GM12878 (cell line): ENCODE measurements at regions not wholly inside any gene's neighbourhood (a gene's known extent, or its start where the extent isn't known, plus 50 kb on each side); places are given as distances from the start of the nearest gene placed in this dataset.

ENCODE experiments used
- ATAC-seq: fragments of 200-7000 bp; cut with Tn5 transposase; 3 replicates; pipeline ENCODE4 v1.9.1; 2020; ENCODE audit warnings: mild to moderate bottlenecking, moderate library complexity
- BruUV-seq: library from RNA; stranded (reverse); fragments of 400-500 nt; replicated peaks from 2 replicates; lab custom pipeline; 2021; lab: Mats Ljungman, UMichigan
- CTCF ChIA-PET: fragments of 300-600 bp; sonication (Branson Sonifier 250); formaldehyde crosslinking; extraction: SDS; loops from one replicate; lab custom pipeline; 2021; ENCODE audit warnings: inconsistent platforms; lab: Yijun Ruan, JAX
- POLR2A ChIA-PET: fragments of 350-600 bp; formaldehyde crosslinking; extraction: SDS; loops from one replicate; lab custom pipeline; 2021; ENCODE audit warnings: inconsistent platforms; lab: Charles Lee
- RAD21 ChIA-PET: fragments of 300-600 bp; sonication (Branson Sonifier 250); formaldehyde crosslinking; loops from one replicate; lab custom pipeline; 2023; ENCODE audit warnings: antibody characterized with exemption; ENCODE audit not compliant: unreplicated experiment; lab: Charles Lee
- SMC1A ChIA-PET: fragments of 300-600 bp; sonication (Branson Sonifier 250); formaldehyde crosslinking; loops from one replicate; lab custom pipeline; 2023; ENCODE audit not compliant: unreplicated experiment, uncharacterized antibody; lab: Charles Lee
- DNase-seq: peaks from one replicate; pipeline ENCODE4 v3.0.0-alpha.2; 2011; ENCODE audit warnings: low read depth, low spot score
- FAIRE-seq: peaks from 3 replicates; lab custom pipeline; 2011; peaks lifted over from hg19 to GRCh38; lab: Jason Lieb, UNC
- H2AFZ ChIP-seq: 2 replicates; pipeline ENCODE4 v1.6.0; 2011; ENCODE audit warnings: low read depth, low read length, control low read depth; ENCODE audit not compliant: control insufficient read depth
- H3K27ac ChIP-seq: 2 replicates; pipeline ENCODE4 v1.5.1; 2011; ENCODE audit warnings: control low read depth; ENCODE audit not compliant: control insufficient read depth, insufficient read depth
- H3K27me3 ChIP-seq, 2 experiments: replicated peaks in 1 of 2; 2 replicates each; pipeline versions ENCODE4 v1.6.0 to v1.6.1; 2011; ENCODE audit warnings: low read length in 1 of 2; ENCODE audit not compliant: control insufficient read depth in 2 of 2, insufficient read depth in 2 of 2
- H3K36me3 ChIP-seq, 2 experiments: 2 replicates each; pipeline ENCODE4 v1.5.1; 2011; ENCODE audit warnings: low read length in 1 of 2; ENCODE audit not compliant: control insufficient read depth in 2 of 2, insufficient read depth in 2 of 2
- H3K4me1 ChIP-seq: 2 replicates; pipeline ENCODE4 v1.6.1; 2011; ENCODE audit warnings: mild to moderate bottlenecking, low read length, moderate library complexity, mixed read lengths; ENCODE audit not compliant: control insufficient read depth, insufficient read depth
- H3K4me2 ChIP-seq: 2 replicates; pipeline ENCODE4 v1.6.0; 2011; ENCODE audit warnings: control low read depth; ENCODE audit not compliant: control insufficient read depth, insufficient read depth
- H3K4me3 ChIP-seq: fragments of 200-600 bp; sonication (generic); 2 replicates; pipeline ENCODE4 v1.5.1; 2016
- H3K79me2 ChIP-seq: 2 replicates; pipeline ENCODE4 v1.6.0; 2011; ENCODE audit warnings: low read length; ENCODE audit not compliant: control insufficient read depth, insufficient read depth
- H3K9ac ChIP-seq: 2 replicates; pipeline ENCODE4 v1.8.0; 2011; ENCODE audit warnings: low read length, control low read depth, mixed read lengths; ENCODE audit not compliant: control insufficient read depth, insufficient read depth
- H3K9me3 ChIP-seq: replicated peaks from 3 replicates; pipeline ENCODE4 v1.5.1; 2011; ENCODE audit warnings: mild to moderate bottlenecking, low read length; ENCODE audit not compliant: control insufficient read depth, insufficient read depth
- H4K20me1 ChIP-seq: 2 replicates; pipeline ENCODE4 v1.6.0; 2011; ENCODE audit not compliant: control insufficient read depth, insufficient read depth
- BRCA1 ChIP-seq: IDR thresholded peaks from 2 replicates; pipeline ENCODE4 v1.6.1; 2011; ENCODE audit warnings: low read depth, low read length, improper control_type of control experiment
- CHD1 ChIP-seq: IDR thresholded peaks from 2 replicates; pipeline ENCODE4 v1.6.1; 2012; ENCODE audit warnings: low read depth, low read length, improper control_type of control experiment
- CREM ChIP-seq: IDR thresholded peaks from 2 replicates; pipeline ENCODE4 v1.6.1; 2014; ENCODE audit warnings: antibody characterized with exemption, low read depth
- FOS ChIP-seq: IDR thresholded peaks from 3 replicates; pipeline ENCODE4 v1.6.1; 2011; ENCODE audit warnings: borderline replicate concordance; ENCODE audit not compliant: insufficient read length; ENCODE audit errors: extremely low read depth
- JUND ChIP-seq: IDR thresholded peaks from 2 replicates; pipeline ENCODE4 v1.6.1; 2012; ENCODE audit warnings: low read depth, mild to moderate bottlenecking, low read length, improper control_type of control experiment, moderate library complexity
- MYC ChIP-seq: IDR thresholded peaks from 2 replicates; pipeline ENCODE4 v1.6.1; 2011; ENCODE audit warnings: mild to moderate bottlenecking, low read length, moderate library complexity, inconsistent platforms; ENCODE audit not compliant: insufficient read depth, insufficient replicate concordance, insufficient read length, severe bottlenecking
- NFYA ChIP-seq: IDR thresholded peaks from 2 replicates; pipeline ENCODE4 v1.6.1; 2011; ENCODE audit warnings: low read depth, mild to moderate bottlenecking, low read length, improper control_type of control experiment, borderline replicate concordance
- NRF1 ChIP-seq: conservative IDR thresholded peaks from 2 replicates; pipeline ENCODE4 v1.6.1; 2011; ENCODE audit warnings: mild to moderate bottlenecking, low read depth, low read length, improper control_type of control experiment
- POLR2AphosphoS5 ChIP-seq: IDR thresholded peaks from 2 replicates; pipeline ENCODE4 v1.6.1; 2011; ENCODE audit warnings: mild to moderate bottlenecking, low read length, inconsistent platforms
- RCOR1 ChIP-seq: conservative IDR thresholded peaks from 2 replicates; pipeline ENCODE4 v1.6.1; 2012; ENCODE audit warnings: low read depth, low read length, improper control_type of control experiment
- TCF3 ChIP-seq: IDR thresholded peaks from 2 replicates; pipeline ENCODE4 v1.6.1; 2012; ENCODE audit warnings: low read depth, mild to moderate bottlenecking, low read length, borderline replicate concordance; ENCODE audit not compliant: insufficient read depth
- YY1 ChIP-seq: IDR thresholded peaks from 2 replicates; pipeline ENCODE4 v1.6.1; 2011; ENCODE audit warnings: low read depth, mild to moderate bottlenecking, low read length
- ZNF274 ChIP-seq: IDR thresholded peaks from one replicate; pipeline ENCODE4 v1.8.0; 2011; ENCODE audit not compliant: insufficient read length, insufficient read depth
- ZNF384 ChIP-seq: IDR thresholded peaks from 2 replicates; pipeline ENCODE4 v1.6.1; 2012; ENCODE audit warnings: low read depth, mild to moderate bottlenecking, low read length, improper control_type of control experiment, borderline replicate concordance
- ZSCAN29 ChIP-seq: fragments of 450-650 bp; IDR thresholded peaks from 2 replicates; pipeline ENCODE4 v1.6.1; 2017; ENCODE audit warnings: mild to moderate bottlenecking, moderate library complexity
- WGBS: methylation state at CpG from one replicate; pipeline ENCODE4 v1.1.6; 2016; ENCODE audit warnings: low lambda C conversion rate; ENCODE audit not compliant: insufficient replicate concordance, insufficient coverage; ENCODE audit errors: missing lambda C conversion rate; 5-methylcytosine and 5-hydroxymethylcytosine counted together
- in situ Hi-C: fragments of 300-500 bp; cut with MboI; formaldehyde crosslinking; loops from 9 replicates; pipeline ENCODE4 v1.14.3; 2018; ENCODE audit warnings: mixed read lengths
- intact Hi-C: fragments of 100-400 bp; cut with micrococcal nuclease; formaldehyde crosslinking; loops from one replicate; pipeline ENCODE4 v1.14.2; 2022; ENCODE audit not compliant: unreplicated experiment
- TF ChIP-seq, protein P1 (sequence below): IDR thresholded peaks from 2 replicates; pipeline ENCODE4 v1.6.1; 2012; ENCODE audit warnings: mild to moderate bottlenecking, low read depth, low read length
- TF ChIP-seq, protein P2 (sequence below): fragments of 450-650 bp; IDR thresholded peaks from 2 replicates; pipeline ENCODE4 v1.6.1; 2017; ENCODE audit warnings: antibody characterized with exemption, mild to moderate bottlenecking, moderate library complexity

DNA sequence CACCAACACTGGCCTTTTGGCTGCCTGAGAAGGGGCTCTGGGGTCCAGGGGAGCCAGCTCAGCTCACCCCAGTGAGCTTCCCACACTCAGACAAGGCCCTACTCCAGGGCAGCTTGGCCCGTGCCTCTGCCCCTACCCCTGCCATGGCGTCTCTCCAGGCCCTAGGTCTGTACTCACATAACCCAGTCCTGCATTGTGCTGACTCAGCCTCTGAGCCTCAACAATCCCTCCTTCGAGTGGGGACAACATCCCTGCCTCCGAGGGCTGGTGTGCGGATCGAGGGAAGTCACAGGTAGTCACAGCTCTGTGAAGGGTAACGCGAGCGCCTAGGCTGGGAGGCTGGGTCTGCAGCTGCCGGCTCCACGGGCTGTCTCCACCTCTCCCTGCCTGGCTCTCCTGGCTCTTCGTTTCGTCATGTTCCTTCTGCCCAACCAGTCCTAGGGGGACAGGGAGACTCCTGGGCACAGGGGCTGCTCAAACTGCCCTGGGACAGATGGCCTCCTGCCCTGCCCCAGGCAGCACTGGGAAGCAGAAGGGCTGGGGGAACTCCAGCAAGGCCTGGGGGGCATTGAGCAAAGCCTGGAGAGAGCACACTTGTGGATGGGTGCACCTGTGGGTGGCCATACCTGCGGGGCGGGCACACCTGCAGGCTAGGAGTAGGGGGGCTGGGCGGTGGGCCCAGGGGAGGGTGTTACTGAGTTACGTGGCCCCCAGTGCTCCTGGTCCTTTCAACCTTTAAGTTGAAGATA, 74.6 kb downstream of the RRM2 start (continued):
- TF ChIP-seq, protein P1, sequence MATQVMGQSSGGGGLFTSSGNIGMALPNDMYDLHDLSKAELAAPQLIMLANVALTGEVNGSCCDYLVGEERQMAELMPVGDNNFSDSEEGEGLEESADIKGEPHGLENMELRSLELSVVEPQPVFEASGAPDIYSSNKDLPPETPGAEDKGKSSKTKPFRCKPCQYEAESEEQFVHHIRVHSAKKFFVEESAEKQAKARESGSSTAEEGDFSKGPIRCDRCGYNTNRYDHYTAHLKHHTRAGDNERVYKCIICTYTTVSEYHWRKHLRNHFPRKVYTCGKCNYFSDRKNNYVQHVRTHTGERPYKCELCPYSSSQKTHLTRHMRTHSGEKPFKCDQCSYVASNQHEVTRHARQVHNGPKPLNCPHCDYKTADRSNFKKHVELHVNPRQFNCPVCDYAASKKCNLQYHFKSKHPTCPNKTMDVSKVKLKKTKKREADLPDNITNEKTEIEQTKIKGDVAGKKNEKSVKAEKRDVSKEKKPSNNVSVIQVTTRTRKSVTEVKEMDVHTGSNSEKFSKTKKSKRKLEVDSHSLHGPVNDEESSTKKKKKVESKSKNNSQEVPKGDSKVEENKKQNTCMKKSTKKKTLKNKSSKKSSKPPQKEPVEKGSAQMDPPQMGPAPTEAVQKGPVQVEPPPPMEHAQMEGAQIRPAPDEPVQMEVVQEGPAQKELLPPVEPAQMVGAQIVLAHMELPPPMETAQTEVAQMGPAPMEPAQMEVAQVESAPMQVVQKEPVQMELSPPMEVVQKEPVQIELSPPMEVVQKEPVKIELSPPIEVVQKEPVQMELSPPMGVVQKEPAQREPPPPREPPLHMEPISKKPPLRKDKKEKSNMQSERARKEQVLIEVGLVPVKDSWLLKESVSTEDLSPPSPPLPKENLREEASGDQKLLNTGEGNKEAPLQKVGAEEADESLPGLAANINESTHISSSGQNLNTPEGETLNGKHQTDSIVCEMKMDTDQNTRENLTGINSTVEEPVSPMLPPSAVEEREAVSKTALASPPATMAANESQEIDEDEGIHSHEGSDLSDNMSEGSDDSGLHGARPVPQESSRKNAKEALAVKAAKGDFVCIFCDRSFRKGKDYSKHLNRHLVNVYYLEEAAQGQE, result no peak
- TF ChIP-seq NRF1, result no peak
- TF ChIP-seq ZSCAN29, result no peak
- no peak for TF ChIP-seq POLR2AphosphoS5

DNA sequence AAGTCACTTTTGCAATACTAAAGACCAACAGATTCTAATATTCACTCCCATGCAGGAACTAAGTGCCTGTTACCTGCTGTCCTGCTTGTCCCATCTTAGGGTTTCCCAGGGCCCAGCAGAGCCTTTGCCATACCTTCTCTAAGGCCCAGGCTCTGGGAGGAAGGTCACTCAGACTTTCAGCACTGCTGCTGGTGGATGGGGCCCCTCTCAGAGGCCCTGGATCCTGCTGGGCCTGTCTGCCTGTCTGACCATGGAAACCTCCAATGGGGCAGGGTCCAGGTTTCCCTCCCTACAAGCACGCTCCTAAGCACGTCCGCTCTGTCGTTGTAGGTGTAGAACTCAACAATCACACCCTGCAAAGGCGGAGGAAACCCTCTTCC, 75.1 kb downstream of the RRM2 start:
- Histone ChIP-seq H3K36me3 (peaks cover 0 to 6% of the 10 kb centered on the region in 2 experiments; a peak in 2 of 4 replicates), H3K27ac (no peak overlapping the region), H2AFZ (no peak overlapping the region), H3K4me3 (no peak overlapping the region), H4K20me1 (no peaks in the 10 kb centered on the region), H3K79me2 (no peaks in the 10 kb centered on the region), H3K27me3 (no peaks in the 10 kb centered on the region), H3K4me1 (no peaks in the 10 kb centered on the region), H3K9ac (no peak overlapping the region), H3K4me2 (no peak overlapping the region), H3K9me3 (no peaks in the 10 kb centered on the region)
- ATAC-seq (no peak), FAIRE-seq (no peak), DNase-seq (no peak)
- ChIA-PET RAD21 (no interaction called here), CTCF (no interaction called here), SMC1A (no interaction called here), POLR2A (no interaction called here)
- in situ Hi-C loops, result no loop called here
- intact Hi-C loops, result no loop called here
- no peak for TF ChIP-seq JUND
- no peak for TF ChIP-seq TCF3
- no peak for TF ChIP-seq ZNF274
- no peak for TF ChIP-seq ZNF384
- no peak for TF ChIP-seq NFYA
- TF ChIP-seq CHD1, result no peak
- no peak for TF ChIP-seq BRCA1
- no peak for TF ChIP-seq FOS
- no peak for TF ChIP-seq MYC
- no peak for TF ChIP-seq CREM
- TF ChIP-seq YY1, result no peak
- TF ChIP-seq RCOR1, result no peak
- TF ChIP-seq, protein P2, sequence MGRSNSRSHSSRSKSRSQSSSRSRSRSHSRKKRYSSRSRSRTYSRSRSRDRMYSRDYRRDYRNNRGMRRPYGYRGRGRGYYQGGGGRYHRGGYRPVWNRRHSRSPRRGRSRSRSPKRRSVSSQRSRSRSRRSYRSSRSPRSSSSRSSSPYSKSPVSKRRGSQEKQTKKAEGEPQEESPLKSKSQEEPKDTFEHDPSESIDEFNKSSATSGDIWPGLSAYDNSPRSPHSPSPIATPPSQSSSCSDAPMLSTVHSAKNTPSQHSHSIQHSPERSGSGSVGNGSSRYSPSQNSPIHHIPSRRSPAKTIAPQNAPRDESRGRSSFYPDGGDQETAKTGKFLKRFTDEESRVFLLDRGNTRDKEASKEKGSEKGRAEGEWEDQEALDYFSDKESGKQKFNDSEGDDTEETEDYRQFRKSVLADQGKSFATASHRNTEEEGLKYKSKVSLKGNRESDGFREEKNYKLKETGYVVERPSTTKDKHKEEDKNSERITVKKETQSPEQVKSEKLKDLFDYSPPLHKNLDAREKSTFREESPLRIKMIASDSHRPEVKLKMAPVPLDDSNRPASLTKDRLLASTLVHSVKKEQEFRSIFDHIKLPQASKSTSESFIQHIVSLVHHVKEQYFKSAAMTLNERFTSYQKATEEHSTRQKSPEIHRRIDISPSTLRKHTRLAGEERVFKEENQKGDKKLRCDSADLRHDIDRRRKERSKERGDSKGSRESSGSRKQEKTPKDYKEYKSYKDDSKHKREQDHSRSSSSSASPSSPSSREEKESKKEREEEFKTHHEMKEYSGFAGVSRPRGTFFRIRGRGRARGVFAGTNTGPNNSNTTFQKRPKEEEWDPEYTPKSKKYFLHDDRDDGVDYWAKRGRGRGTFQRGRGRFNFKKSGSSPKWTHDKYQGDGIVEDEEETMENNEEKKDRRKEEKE, result no peak
- no TSS peak for BruUV-seq
- 94% methylated on average over 5 of the region's 5 CpGs for WGBS
